Superior temporal gyrus (tissue), 1 donor: ENCODE measurements at regions not wholly inside any gene's neighbourhood (a gene's known extent, or its start where the extent isn't known, plus 50 kb on each side); places are given as distances from the start of the nearest gene placed in this dataset.

ENCODE experiments used
- DNase-seq: peaks from one replicate; pipeline ENCODE4 v3.0.0-alpha.2; 2016; ENCODE audit errors: extremely low spot score

GRCh38 chr15:79657722-79658121 is 225.6 kb downstream of the MINAR1 start:
- DNase-seq, result no peak

GRCh38 chr15:79659691-79660090 is 227.6 kb downstream of the MINAR1 start:
- DNase-seq, result no peak

- no peak for DNase-seq
Measured at GRCh38 chr15:79661411-79661810, 229.3 kb downstream of the MINAR1 start.

GRCh38 chr15:79673416-79674123 is 223.2 kb downstream of the MTHFS start:
- no peak for DNase-seq

- no peak for DNase-seq
Measured at GRCh38 chr15:79674124-79674465, 222.7 kb downstream of the MTHFS start.

- DNase-seq, result no peak
Measured at GRCh38 chr15:79675982-79676381, 220.8 kb downstream of the MTHFS start.

GRCh38 chr15:79676621-79677020 is 220.2 kb downstream of the MTHFS start:
- no peak for DNase-seq

GRCh38 chr15:79677241-79677640 is 219.6 kb downstream of the MTHFS start:
- DNase-seq, result no peak

- no peak for DNase-seq
Measured at GRCh38 chr15:79678032-79678701, 218.6 kb downstream of the MTHFS start.

GRCh38 chr15:79680720-79681119 is 216.1 kb downstream of the MTHFS start:
- DNase-seq, result no peak

- no peak for DNase-seq
Measured at GRCh38 chr15:79682285-79682684, 214.5 kb downstream of the MTHFS start.

GRCh38 chr15:79682851-79683288 is 213.9 kb downstream of the MTHFS start:
- no peak for DNase-seq

GRCh38 chr15:79689030-79689429 is 207.8 kb downstream of the MTHFS start:
- DNase-seq, result no peak

- DNase-seq, result no peak
Measured at GRCh38 chr15:79700951-79701480, 195.8 kb downstream of the MTHFS start.

GRCh38 chr15:79702621-79703020 is 194.2 kb downstream of the MTHFS start:
- no peak for DNase-seq

GRCh38 chr15:79721256-79721655 is 175.6 kb downstream of the MTHFS start:
- DNase-seq, result no peak

GRCh38 chr15:79724312-79724711 is 172.5 kb downstream of the MTHFS start:
- peak; percentile 43 for DNase-seq

- DNase-seq, result no peak
Measured at GRCh38 chr15:79724804-79725203, 172.0 kb downstream of the MTHFS start.

GRCh38 chr15:79728867-79729266 is 167.9 kb downstream of the MTHFS start:
- DNase-seq, result no peak

- DNase-seq, result no peak
Measured at GRCh38 chr15:79736435-79737000, 160.3 kb downstream of the MTHFS start.

GRCh38 chr15:79738143-79738542 is 158.7 kb downstream of the MTHFS start:
- DNase-seq, result no peak

- DNase-seq, result no peak
Measured at GRCh38 chr15:79740561-79740960, 156.3 kb downstream of the MTHFS start.

- DNase-seq, result no peak
Measured at GRCh38 chr15:79743032-79743431, 153.8 kb downstream of the MTHFS start.
